ENCODE measurements at regions not wholly inside any gene's neighbourhood (a gene's known extent, or its start where the extent isn't known, plus 50 kb on each side); places are given as distances from the start of the nearest gene placed in this dataset.

DNA sequence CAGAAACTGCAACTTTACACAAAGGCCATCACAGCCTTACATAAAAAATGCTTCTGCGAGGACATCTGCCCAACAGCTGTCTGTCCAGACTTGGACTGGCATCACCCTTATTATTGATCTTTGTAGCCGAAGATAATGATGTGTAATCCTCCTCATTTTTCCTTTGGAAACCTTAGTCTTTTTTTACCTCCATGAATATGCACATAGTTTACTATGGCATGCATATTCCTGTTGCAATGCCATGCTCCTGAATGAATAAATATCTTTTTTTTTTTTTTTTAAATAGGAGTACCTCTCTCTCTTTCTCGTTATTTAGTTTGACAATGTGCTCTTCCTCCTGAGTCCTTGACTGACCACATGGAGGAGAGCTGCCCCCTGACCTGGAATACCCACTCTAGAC is 409.6 kb upstream of the USP24 start:
- Mint-ChIP-seq H3K36me3 (ENCODE audit: unreplicated experiment) (no peaks in the 10 kb centered on the region), H3K4me1 (ENCODE audit: low read depth, unreplicated experiment) (no peaks in the 10 kb centered on the region)
- DNase-seq: no peak

DNA sequence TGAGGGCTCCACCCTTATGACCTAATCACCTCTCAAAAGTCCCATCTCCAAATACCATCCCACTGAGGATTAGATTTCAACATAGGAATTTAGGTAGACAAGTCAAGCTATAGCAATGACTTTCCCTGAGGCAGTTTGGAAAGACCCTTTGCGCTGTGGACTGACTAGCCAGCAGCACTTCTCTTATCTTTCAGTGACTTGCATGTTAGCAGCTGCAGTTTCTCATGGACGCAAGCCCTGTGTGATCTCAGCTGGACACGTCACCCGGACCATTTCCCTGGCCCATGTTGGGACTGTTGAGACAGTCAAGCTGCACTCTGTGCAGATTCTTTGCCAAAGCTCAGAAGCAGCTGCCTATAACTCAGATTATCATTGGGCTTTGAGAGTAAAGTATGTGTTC is 408.1 kb upstream of the USP24 start:
- TF ChIP-seq, protein P1, sequence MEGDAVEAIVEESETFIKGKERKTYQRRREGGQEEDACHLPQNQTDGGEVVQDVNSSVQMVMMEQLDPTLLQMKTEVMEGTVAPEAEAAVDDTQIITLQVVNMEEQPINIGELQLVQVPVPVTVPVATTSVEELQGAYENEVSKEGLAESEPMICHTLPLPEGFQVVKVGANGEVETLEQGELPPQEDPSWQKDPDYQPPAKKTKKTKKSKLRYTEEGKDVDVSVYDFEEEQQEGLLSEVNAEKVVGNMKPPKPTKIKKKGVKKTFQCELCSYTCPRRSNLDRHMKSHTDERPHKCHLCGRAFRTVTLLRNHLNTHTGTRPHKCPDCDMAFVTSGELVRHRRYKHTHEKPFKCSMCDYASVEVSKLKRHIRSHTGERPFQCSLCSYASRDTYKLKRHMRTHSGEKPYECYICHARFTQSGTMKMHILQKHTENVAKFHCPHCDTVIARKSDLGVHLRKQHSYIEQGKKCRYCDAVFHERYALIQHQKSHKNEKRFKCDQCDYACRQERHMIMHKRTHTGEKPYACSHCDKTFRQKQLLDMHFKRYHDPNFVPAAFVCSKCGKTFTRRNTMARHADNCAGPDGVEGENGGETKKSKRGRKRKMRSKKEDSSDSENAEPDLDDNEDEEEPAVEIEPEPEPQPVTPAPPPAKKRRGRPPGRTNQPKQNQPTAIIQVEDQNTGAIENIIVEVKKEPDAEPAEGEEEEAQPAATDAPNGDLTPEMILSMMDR (IDR thresholded peaks at IDR 0.05; ENCODE audit: partially characterized antibody, unreplicated experiment): no peak
- Mint-ChIP-seq H3K4me1 (ENCODE audit: low read depth, unreplicated experiment) (no peaks in the 10 kb centered on the region), H3K27ac (ENCODE audit: unreplicated experiment) (no peak overlapping the region), H3K27me3 (ENCODE audit: unreplicated experiment) (no peaks in the 10 kb centered on the region), H3K9me3 (ENCODE audit: unreplicated experiment) (no peaks in the 10 kb centered on the region), H3K4me3 (ENCODE audit: unreplicated experiment) (no peak overlapping the region), H3K36me3 (ENCODE audit: unreplicated experiment) (no peaks in the 10 kb centered on the region)
- no peak for DNase-seq

More for the DNA sequence above, 409.6 kb upstream of the USP24 start:
- Mint-ChIP-seq H3K4me3 (ENCODE audit: unreplicated experiment) (no peak overlapping the region), H3K9me3 (ENCODE audit: unreplicated experiment) (no peaks in the 10 kb centered on the region), H3K27me3 (ENCODE audit: unreplicated experiment) (no peaks in the 10 kb centered on the region), H3K27ac (ENCODE audit: unreplicated experiment) (no peak overlapping the region)
- TF ChIP-seq, protein P1 (IDR thresholded peaks at IDR 0.05; ENCODE audit: partially characterized antibody, unreplicated experiment): no peak

DNA sequence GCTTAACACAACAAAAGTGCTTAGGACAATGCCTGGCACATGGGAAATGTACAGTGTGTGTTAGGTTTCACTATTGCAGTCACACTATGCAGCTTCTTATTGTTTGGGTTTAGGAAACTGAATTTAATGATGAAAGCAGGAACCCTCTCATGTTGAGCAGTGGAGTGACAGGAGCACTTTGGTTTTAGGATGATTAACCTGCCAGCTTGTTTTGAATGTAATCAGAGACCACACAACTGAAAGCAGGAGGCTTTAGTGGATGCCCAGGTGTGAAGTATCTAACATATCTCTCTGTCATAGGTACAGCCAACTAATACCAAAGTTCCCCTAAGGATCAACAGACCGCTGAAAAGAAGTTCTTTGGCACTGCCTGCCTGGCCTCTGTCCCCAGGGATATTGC is 406.9 kb upstream of the USP24 start:
- TF ChIP-seq, protein P1 (IDR thresholded peaks at IDR 0.05; ENCODE audit: partially characterized antibody, unreplicated experiment): no peak
- no peak overlapping the region for H3K4me3 Mint-ChIP-seq (ENCODE audit: unreplicated experiment)
- no peak overlapping the region for H3K27ac Mint-ChIP-seq (ENCODE audit: unreplicated experiment)
- H3K36me3 Mint-ChIP-seq (ENCODE audit: unreplicated experiment): no peaks in the 10 kb centered on the region
- no peaks in the 10 kb centered on the region for H3K27me3 Mint-ChIP-seq (ENCODE audit: unreplicated experiment)
- no peaks in the 10 kb centered on the region for H3K9me3 Mint-ChIP-seq (ENCODE audit: unreplicated experiment)
- no peak for DNase-seq
- H3K4me1 Mint-ChIP-seq (ENCODE audit: low read depth, unreplicated experiment): no peaks in the 10 kb centered on the region

DNA sequence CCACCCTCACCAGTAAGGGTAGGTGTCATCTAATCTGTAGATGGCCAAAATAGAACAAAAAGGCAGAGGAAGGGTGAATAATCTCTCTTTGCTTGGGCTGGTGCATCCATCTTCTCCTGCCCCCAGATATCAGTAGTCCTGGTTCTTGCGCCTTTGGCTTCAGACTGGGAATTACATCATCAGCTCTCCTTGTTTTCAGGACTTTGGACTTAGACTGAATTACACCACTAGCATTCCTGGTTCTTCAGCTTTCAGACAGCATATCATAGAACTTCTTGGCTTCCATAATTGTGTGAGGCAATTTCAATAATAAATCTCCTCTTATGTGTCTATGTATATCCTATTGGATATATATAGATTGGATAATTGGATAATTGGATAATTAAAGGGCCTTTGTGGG is 403.0 kb upstream of the USP24 start:
- TF ChIP-seq, protein P1 (IDR thresholded peaks at IDR 0.05; ENCODE audit: partially characterized antibody, unreplicated experiment): no peak
- no peak overlapping the region for H3K4me3 Mint-ChIP-seq (ENCODE audit: unreplicated experiment)
- no peaks in the 10 kb centered on the region for H3K9me3 Mint-ChIP-seq (ENCODE audit: unreplicated experiment)
- H3K27me3 Mint-ChIP-seq (ENCODE audit: unreplicated experiment): no peaks in the 10 kb centered on the region
- H3K27ac Mint-ChIP-seq (ENCODE audit: unreplicated experiment): no peak overlapping the region
- H3K4me1 Mint-ChIP-seq (ENCODE audit: low read depth, unreplicated experiment): no peaks in the 10 kb centered on the region
- no peak for DNase-seq
- H3K36me3 Mint-ChIP-seq (ENCODE audit: unreplicated experiment): no peaks in the 10 kb centered on the region

DNA sequence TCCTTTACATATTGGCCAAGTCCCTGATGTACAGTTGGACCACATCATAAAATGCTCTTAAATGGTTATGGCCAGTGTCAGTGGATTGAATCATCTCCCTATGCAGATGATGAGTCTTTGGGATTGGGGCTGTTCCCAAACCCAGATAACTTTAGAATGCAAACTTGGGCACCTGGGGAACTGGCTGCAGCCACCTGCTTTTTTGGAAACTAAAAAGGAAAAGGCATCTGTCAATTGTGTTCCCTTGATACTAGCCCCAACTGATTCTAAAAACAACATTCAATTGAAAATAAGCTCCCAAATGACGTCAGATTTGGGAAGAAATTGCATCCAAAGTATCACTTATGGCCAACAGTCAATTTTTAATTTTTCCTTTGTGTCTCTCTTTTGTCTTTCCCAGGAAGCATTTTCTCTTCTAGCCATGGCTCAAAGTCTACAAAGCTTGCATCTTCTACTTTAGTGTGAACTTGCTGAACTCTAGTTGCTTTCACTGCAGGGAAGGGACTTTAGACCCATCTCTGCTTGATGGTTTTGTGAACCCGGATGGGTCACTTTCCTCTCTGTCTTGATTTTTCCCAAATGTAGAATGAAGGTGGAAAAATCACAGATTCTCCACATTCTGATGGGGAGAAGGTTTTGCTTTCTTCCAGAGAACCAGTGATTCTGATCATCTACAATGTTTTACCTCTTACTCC is 402.3 kb upstream of the USP24 start:
- H3K4me1 Mint-ChIP-seq (ENCODE audit: low read depth, unreplicated experiment): no peaks in the 10 kb centered on the region
- no peaks in the 10 kb centered on the region for H3K9me3 Mint-ChIP-seq (ENCODE audit: unreplicated experiment)
- H3K4me3 Mint-ChIP-seq (ENCODE audit: unreplicated experiment): no peak overlapping the region
- TF ChIP-seq, protein P1 (IDR thresholded peaks at IDR 0.05; ENCODE audit: partially characterized antibody, unreplicated experiment): no peak
- no peaks in the 10 kb centered on the region for H3K27me3 Mint-ChIP-seq (ENCODE audit: unreplicated experiment)
- no peak for DNase-seq
- no peaks in the 10 kb centered on the region for H3K36me3 Mint-ChIP-seq (ENCODE audit: unreplicated experiment)
- no peak overlapping the region for H3K27ac Mint-ChIP-seq (ENCODE audit: unreplicated experiment)

All from glutamatergic neuron (in vitro differentiated cells).